ENCODE measurements at regions not wholly inside any gene's neighbourhood (a gene's known extent, or its start where the extent isn't known, plus 50 kb on each side); places are given as distances from the start of the nearest gene placed in this dataset.

DNA sequence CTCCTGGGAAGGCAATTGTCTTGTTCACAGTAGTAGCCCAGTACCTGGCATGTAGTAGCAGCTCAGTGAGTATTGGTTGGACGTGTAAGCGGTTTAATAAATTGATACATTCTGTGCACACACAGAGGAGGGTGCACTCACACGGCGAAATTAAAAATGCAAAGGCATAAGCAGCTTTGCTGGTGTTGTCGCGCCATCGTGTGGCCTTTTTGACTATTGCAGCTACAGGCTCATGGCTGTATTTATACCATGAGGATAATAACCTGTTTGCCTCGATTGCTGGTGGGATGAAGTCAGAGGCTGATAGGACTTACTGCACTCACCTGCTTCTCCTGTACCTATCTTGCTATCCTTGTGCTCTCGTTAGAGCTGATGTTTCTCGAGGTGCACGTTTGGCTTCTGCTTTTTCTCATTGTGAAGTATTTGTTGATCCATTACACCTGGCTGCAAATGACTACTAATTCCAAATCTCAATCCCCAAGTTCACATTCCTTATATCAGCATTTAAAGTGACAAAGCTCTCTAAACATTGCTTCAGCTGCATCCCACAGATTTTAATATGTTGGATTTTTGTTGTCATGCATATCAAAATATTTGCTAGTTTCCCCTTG lies 61.5 kb downstream of the TBXT start:
- no peaks in the 10 kb centered on the region for H3K9me3 ChIP-seq (ENCODE audit: low read depth)
- no peak overlapping the region for H3K4me3 ChIP-seq
- no peaks in the 10 kb centered on the region for H3K9me2 ChIP-seq (replicated peaks; ENCODE audit: insufficient read depth)
- H3K79me2 ChIP-seq: no peaks in the 10 kb centered on the region
- H3K27ac ChIP-seq: no peak overlapping the region
- peak; percentile 86 for DNase-seq (ENCODE audit: low spot score)
- H2AFZ ChIP-seq: no peak overlapping the region
- peak overlapping the region; percentile 50 for H3K4me2 ChIP-seq
- no peaks in the 10 kb centered on the region for H3K4me1 ChIP-seq (ENCODE audit: insufficient read depth)
- H4K20me1 ChIP-seq (ENCODE audit: insufficient read depth, poor library complexity, severe bottlenecking): no peaks in the 10 kb centered on the region
- no peaks in the 10 kb centered on the region for H3K36me3 ChIP-seq (replicated peaks; ENCODE audit: insufficient read depth, low read depth)
- under 1% methylated on average over 11 of the region's 11 CpGs for WGBS (ENCODE audit: low lambda C conversion rate, missing lambda C conversion rate)
- no peak for TF ChIP-seq EZH2 (IDR thresholded peaks at IDR 0.05; ENCODE audit: borderline replicate concordance)
- TF ChIP-seq, protein P1, sequence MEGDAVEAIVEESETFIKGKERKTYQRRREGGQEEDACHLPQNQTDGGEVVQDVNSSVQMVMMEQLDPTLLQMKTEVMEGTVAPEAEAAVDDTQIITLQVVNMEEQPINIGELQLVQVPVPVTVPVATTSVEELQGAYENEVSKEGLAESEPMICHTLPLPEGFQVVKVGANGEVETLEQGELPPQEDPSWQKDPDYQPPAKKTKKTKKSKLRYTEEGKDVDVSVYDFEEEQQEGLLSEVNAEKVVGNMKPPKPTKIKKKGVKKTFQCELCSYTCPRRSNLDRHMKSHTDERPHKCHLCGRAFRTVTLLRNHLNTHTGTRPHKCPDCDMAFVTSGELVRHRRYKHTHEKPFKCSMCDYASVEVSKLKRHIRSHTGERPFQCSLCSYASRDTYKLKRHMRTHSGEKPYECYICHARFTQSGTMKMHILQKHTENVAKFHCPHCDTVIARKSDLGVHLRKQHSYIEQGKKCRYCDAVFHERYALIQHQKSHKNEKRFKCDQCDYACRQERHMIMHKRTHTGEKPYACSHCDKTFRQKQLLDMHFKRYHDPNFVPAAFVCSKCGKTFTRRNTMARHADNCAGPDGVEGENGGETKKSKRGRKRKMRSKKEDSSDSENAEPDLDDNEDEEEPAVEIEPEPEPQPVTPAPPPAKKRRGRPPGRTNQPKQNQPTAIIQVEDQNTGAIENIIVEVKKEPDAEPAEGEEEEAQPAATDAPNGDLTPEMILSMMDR (IDR thresholded peaks at IDR 0.05; ENCODE audit: poor library complexity): peak; percentile 95
- no peak for TF ChIP-seq EZH2phosphoT487 (IDR thresholded peaks at IDR 0.05; ENCODE audit: low read depth, severe bottlenecking, unreplicated experiment)
- peaks cover 2% of the 10 kb centered on the region for H3K27me3 ChIP-seq

DNA sequence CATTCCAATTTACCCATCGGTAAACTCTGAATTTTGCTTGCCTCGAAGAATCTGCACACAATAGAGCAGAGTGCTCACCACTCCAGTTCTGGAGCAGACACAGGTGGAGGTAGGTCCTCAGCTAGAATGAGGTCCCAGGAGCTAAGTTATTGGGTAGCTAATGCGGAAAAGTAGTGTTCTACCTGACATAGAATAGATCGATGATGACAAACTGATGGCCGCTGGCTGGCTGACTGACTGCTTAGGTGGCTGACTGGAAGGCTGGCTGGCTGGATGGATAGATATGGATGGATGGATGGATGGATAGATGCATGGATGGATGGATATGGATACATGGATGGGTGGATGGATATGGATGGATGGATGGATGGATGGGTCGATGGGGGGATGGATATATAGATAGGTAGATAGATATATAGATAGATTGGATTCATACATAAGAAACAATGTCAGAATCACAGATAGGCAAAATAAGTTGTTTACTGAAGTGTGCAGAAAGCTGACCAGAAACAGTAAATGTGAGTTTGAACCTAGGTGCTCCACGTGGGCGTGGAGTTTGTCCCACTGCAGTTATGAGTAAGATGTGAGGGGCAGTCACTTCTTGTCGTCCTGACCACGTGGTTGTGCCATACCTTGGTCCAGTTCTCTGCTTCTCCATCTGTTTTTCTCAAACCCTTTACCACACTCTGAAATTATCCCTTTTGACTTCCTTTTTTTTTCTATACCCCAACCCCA lies 62.1 kb downstream of the TBXT start:
- Histone ChIP-seq H3K9me2 (replicated peaks; ENCODE audit: insufficient read depth) (no peaks in the 10 kb centered on the region), H3K4me1 (ENCODE audit: insufficient read depth) (no peaks in the 10 kb centered on the region), H3K9me3 (ENCODE audit: low read depth) (no peaks in the 10 kb centered on the region), H3K79me2 (no peaks in the 10 kb centered on the region), H3K4me2 (peak overlapping the region; percentile 50), H3K27me3 (no peaks in the 10 kb centered on the region), H3K4me3 (no peak overlapping the region), H3K27ac (no peak overlapping the region), H4K20me1 (ENCODE audit: insufficient read depth, poor library complexity, severe bottlenecking) (no peaks in the 10 kb centered on the region), H2AFZ (no peak overlapping the region), H3K36me3 (replicated peaks; ENCODE audit: insufficient read depth, low read depth) (no peaks in the 10 kb centered on the region)
- TF ChIP-seq EZH2phosphoT487 (IDR thresholded peaks at IDR 0.05; ENCODE audit: low read depth, severe bottlenecking, unreplicated experiment) (no peak), EZH2 (IDR thresholded peaks at IDR 0.05; ENCODE audit: borderline replicate concordance) (no peak)
- TF ChIP-seq, protein P1 (IDR thresholded peaks at IDR 0.05; ENCODE audit: poor library complexity): no peak
- WGBS (ENCODE audit: low lambda C conversion rate, missing lambda C conversion rate): 73% methylated on average over 9 of the region's 10 CpGs
- DNase-seq (ENCODE audit: low spot score): no peak

DNA sequence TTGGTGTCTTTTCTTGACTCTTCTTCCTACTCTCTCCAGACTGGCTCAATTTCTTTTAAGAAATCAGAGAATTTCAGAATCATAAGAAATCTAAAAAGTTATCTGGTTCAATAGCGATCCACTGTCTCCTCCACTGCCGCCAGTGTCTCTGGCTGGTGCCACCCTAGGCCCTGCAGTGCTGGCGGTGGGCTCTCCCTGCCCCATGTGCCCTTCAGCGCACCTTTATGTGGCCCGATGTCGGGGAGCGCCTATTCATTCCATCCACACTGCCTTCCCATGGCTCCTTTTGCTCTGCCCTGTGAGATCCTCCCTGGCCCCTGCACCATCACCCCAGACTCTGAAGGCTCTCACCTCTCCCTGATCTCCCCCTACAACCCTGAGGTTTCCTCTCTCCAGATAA lies 62.8 kb downstream of the TBXT start:
- Histone ChIP-seq H3K27me3 (no peaks in the 10 kb centered on the region), H3K9me2 (replicated peaks; ENCODE audit: insufficient read depth) (no peaks in the 10 kb centered on the region), H3K36me3 (replicated peaks; ENCODE audit: insufficient read depth, low read depth) (no peaks in the 10 kb centered on the region), H3K4me2 (no peak overlapping the region), H3K79me2 (no peaks in the 10 kb centered on the region), H2AFZ (no peak overlapping the region), H3K4me3 (no peak overlapping the region), H3K27ac (no peak overlapping the region), H4K20me1 (ENCODE audit: insufficient read depth, poor library complexity, severe bottlenecking) (no peaks in the 10 kb centered on the region), H3K9me3 (ENCODE audit: low read depth) (no peaks in the 10 kb centered on the region), H3K4me1 (ENCODE audit: insufficient read depth) (no peaks in the 10 kb centered on the region)
- TF ChIP-seq, protein P1 (IDR thresholded peaks at IDR 0.05; ENCODE audit: poor library complexity): no peak
- TF ChIP-seq EZH2 (IDR thresholded peaks at IDR 0.05; ENCODE audit: borderline replicate concordance): no peak
- TF ChIP-seq EZH2phosphoT487 (IDR thresholded peaks at IDR 0.05; ENCODE audit: low read depth, severe bottlenecking, unreplicated experiment): no peak
- no peak for DNase-seq (ENCODE audit: low spot score)
- 95% methylated on average over 7 of the region's 7 CpGs for WGBS (ENCODE audit: low lambda C conversion rate, missing lambda C conversion rate)

Measured in hepatocyte (in vitro differentiated cells).